ENCODE measurements at regions not wholly inside any gene's neighbourhood (a gene's known extent, or its start where the extent isn't known, plus 50 kb on each side); places are given as distances from the start of the nearest gene placed in this dataset.
"Not testable (repeated sequence)": the region's sequence is repeated elsewhere in the genome, so short reads cannot be mapped to it uniquely, and the experiment has no call there.

DNA sequence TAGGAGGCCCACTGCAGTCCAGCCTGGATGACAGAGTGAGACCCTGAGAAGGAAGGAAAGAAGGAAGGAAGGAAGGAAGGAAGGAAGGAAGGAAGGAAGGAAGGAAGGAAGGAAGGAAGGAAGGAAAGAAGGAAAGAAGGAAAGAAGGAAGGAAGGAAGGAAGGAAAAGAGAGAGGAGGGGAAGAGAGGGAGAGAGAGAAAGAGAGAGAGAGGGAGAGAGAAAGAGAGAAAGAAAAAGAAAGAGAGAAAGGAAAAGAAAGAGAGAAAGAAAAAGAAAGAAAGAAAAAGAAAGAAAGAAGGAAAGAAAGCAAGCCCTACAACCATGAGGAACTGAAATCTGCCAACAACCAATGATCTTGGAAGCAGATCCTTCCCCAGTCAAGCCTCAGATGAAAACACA, 124.9 kb upstream of the BCOR start:
- DNase-seq = not testable (repeated sequence)

DNA sequence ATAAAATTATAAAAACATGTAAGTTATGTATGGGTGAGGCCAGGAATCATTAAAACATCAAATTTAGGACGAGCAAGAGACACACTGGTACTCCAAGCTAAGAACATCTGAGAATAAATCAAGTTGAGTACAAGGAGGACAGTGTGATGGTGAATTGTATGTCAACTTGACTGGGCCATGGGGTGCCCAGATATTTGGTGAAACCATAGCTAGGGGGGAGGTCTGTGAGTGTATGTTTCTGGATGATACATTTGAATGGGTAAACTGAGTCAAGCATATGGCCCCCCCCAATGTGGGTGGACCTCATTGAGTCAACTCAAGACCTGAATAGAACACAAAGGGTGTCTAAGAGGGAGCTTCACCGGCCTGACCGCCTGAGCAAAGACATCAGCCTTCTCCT, 115.3 kb upstream of the BCOR start:
- no peak for DNase-seq

DNA sequence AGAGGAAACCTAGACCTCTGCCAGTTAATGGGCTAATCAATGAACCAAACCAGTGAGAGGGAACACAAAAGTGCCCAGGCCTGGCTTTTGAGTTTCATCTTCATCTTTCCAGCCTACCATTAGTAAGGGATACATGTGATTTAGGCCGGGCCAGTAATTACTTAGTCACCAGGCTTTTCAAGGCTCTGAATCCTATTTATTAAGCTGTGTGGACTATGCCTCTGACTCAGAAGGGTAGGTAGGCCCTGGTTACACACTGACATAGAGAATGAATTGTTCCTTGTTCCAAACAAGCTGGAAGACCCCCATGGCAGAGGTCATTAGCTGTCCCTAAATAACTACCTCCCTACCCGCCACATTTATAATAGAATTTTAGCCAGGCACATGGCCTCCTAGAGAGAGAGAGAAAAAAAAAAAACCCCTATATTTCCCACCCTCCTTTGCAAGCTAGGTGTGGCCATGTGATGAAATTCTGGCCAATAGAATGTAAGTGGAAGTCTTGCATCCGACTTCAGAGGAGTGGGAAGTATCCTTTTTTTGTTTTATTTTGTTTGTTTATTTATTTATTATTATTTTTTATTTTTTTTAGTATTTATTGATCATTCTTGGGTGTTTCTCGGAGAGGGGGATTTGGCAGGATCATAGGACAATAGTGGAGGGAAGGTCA, 112.3 kb upstream of the BCOR start:
- peak; percentile 18 for DNase-seq

DNA sequence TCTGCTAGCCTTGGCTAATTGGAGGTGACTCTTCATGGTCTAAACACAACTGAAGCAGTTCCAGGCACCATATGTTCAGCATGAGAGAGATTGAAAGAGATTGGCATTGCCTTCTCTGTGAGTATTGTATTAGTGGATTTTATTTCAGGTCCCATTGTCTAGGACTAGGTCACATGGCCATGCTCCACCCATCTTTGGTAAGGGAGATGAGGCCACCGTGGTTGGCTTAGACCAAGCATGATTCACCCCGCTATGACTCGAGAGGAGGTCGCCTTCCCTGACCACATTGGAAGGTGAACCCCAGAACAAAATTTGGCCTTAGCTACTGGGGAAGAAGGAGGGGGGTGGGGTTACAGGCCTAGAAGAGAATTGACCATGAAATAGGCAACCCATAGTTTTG, 109.9 kb upstream of the BCOR start:
- DNase-seq = peak; percentile 67

DNA sequence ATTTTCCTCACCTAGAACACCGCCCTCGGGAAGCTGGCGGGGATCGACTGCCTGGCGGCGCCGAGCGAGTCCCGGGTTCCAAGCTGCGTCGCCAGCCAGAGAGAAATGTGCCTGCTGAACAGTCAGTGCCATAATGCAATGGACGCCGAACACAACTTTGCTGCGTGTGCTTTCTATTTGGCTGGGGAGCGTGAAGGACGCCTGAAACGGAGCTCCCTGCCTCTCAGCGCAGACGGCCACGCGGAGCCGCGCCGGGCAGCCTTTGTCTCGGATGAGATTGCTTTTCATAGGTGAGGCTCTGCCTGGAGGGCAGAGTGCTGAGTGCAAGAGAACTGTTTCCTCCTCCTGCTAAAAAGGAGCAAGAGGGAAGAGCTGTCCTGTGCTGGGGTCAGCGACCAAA, 107.7 kb upstream of the BCOR start:
- no peak for DNase-seq

DNA sequence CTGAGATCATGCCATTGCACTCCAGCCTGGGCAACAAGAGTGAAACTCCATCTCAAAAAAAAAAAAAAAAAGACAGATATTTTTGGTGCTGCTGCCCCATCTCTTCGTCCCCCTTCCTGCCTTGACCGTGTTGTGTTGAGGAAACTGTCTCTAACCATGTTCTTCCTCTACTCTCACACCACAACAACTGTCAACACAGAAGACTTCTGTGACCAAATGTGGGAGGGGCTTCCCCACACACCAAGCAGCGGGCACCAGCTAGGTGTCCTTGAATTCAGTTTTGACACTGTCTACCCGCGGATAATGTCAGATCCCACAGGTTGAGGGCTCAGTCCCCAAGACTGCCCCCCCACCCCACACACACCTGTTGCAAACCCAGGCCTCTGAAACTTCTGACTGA, 104.7 kb upstream of the BCOR start:
- no peak for DNase-seq

DNA sequence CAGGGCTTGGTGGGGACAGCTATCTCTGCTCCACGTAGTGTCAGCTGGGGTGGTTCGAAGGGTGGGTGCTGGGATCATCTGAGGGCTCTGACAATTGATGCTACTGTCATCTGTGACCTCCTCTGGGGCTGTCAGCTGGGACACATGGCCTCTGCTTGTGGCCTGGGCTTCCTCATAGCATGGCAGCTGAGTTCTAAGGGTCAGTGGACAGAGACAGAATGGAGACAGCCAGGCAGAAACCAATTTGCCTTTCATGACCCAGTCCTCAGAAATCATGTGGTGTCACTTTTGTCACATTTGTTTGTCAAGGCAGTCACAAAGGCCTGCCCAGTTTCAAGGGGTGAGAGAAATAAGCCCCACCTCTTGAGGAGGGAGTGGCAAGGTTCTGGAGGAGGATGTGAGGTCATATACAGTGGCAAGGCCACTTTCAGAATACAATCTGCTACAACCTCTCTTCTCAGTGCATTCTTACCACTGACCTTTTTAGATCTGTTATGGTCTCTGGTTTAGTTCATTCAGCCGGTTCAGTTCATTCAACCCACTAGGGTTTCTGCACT, 103.6 kb upstream of the BCOR start:
- peak; percentile 11 for DNase-seq

DNA sequence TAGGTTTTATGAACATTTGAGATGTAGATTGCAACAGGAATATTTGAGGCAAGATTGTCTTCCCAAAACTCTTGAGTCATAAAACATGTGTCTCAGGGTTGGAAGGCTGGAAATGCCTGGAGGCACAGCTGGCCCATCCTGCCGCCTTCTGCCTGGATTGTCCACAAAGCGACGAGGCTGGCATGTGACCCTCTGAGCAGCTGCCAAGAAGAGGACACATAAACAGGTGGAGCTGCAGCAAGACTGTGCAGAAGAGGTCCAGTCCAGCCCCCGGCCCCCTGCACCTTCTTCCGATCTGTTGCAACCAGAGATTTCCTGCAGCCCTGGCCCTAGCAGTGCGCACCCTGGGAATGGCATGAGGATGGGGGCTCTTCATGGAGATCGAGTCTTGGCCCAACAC, 101.9 kb upstream of the BCOR start:
- no peak for DNase-seq

DNA sequence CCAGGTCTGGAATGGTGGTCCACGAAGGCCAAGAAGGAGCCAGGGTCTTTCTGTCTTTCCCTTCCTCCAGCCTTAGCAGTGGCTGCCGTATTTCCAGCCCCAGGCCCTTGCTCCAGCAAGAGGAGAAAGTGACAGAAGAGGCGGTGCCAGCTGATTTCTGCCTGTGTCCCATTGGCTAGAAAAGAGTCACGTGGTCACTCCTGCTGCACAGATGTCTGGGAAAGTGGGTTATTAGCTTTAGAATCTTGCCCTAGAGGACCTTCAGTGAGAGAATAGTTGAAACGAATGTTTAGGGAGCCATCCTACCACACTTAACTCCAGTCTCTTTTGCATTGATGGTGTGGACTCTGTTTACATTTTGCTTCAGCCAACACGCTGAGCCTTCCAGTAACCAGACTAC, 99.3 kb upstream of the BCOR start:
- DNase-seq = no peak

DNA sequence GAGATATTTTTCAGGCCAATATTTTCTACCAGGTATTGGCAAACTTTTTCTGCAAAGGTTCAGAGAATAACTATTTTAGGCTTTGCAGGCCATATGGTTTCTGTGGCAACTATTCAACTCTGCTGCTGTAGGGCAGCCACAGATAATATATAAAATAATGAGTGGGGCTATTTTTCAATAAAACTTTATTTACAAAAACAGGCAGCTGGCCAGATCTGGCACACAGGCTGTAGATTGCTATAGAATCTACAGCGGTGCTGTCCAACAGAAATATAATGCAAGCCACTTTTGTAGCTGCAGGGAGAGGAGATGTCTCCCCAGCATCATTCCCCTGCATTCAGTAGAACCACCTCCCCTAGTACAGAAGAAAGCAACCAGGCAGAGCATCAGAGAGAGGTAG, 97.6 kb upstream of the BCOR start:
- no peak for DNase-seq

DNA sequence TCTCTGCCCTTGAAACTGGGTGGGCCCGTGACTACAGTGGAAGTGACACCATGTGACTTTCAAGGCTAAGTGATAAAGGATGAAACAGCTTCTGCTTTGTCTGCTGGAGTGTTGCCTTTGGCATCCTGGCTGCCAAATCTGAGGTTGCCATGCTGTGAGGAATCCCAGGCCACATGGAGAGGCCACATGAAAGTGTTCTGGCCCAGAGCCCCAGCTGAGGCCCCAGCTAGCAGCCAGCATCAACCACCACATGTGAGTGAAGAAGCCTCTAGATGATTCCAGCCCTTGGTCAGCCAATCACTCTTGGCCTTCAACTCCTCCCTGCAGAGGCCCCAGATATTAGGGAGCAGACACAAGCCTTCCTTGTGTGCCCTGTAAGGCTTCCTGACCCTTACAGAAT, 94.4 kb upstream of the BCOR start:
- no peak for DNase-seq

DNA sequence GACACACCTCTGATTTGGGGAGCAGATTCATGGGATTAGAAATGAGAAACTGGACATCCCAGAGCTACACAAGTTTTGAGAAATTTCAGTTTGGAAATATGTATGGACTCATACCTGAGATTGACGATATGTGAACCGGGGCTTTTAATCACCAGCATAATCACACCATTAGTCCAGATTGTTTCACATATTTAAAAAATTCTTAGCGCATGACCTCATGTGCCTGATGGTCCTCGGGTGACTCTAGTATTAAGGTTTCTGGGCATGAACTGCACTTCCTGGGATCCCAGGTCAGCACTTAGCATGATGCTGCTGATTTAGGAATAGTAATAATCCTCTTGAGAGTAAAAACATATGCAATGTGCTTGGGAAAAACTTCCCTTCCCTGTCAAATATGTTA, 91.9 kb upstream of the BCOR start:
- DNase-seq = no peak

DNA sequence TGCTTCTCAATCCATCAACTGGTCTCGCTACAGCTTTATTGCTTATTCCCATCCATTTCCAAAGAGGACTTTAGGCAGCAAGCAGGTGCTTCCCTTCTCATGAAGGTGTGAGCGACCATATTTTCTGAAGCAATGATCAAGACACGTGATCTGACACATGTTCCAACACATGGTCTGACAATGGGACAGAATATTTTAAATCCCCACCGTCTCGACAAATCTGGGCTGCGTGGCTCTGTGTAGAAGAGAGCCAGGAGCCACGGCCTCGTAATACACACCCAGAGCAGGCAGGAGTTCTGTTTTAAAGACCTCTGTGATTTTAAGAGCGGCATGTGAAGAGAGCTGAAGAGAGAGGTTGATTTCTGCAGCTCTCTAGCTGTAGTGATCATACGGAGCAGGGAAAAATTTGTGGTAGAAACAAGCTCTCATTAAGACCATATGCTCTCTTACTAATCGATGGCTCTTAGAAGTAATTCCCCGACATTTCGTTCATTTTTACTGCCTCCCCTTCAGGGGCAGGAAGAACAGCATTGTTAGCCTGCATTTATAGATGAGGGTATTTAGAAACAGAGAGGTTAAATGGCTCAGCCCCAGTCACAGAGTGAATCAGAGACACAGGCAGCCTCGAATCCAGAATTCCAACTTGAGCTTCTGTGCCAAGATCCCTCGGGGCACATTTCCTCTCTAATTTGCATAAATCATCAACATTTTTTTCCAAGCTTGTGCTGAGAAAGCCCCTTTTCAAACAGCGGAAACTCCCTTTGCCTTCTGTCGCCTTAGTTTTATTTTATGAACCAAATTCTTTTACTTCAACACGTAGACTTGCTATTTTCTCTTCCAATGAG, 91.0 kb upstream of the BCOR start:
- no peak for DNase-seq

DNA sequence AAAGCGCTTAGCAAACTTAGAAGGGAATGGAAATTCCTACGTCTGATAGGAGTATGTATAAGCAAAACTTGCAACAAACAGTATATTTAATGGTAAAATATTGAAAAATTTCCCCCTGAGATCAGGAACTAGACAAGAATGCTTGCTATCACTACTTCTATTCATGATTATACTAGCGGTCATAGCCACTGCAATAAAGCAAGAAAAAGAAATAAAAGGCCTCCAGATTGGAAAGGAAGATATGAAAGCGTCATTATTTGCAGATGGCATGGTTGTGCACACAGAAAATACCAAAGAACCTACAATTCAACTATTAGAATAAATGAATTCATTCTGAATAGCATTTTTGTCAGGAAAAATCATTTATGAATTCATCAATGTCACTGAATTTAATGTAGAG, 87.2 kb upstream of the BCOR start:
- no peak for DNase-seq

DNA sequence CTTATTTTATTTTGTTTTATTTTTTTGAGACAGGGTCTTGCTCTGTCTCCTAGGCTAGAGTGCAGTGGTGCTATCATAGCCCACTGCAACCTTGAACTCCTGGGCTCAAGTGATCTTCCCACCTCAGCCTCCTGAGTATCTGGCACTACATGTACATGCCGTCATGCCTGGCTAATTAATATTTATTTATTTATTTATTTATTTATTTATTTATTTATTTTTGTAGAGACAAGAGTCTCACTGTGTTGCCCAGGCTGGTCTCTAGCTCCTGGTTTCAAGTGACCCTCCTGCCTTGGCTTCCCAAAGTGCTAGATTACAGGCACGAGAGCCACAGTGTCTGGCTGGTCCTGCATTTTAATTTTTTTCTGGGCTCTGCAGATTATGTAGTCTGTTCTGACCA, 84.9 kb upstream of the BCOR start:
- no peak for DNase-seq

DNA sequence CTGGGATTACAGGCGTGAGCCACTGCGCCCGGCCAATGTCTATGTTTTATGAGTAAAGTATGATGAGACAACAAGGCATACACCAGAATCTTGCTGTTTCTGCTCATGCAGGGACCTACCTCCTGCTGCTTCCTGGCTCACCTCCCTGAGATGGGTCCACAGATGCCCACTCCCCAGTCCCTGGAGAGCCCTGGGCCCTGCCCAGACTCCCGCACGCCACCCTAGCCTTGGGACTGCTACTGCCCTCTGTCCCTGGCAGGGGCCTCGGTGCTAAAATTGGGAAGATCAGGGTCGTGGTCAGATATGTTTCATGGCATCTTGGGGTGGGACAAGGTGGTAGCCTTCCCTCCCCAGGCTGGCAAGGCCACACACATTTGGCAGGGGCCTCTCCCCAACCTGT, 84.3 kb upstream of the BCOR start:
- DNase-seq = no peak

DNA sequence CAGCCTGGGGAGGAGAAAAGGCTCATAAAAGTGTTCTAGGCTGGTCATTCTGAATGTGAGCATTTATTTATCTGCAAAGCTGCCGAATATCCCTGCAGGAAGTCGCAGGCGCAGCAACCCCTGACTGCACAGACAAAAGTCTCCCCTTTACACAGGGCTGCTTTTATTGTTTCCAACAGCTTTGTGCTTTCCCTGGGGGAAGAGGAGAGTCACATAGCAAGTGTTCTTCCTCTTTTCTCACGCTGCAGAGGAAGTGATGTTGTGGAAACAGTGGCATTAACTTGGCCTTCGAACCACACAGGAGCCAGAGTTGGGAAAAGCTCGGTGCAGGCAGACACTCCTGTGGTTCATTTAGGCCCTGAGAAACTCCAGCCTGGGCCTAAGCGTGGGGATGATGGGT, 81.5 kb upstream of the BCOR start:
- peak; percentile 73 for DNase-seq

DNA sequence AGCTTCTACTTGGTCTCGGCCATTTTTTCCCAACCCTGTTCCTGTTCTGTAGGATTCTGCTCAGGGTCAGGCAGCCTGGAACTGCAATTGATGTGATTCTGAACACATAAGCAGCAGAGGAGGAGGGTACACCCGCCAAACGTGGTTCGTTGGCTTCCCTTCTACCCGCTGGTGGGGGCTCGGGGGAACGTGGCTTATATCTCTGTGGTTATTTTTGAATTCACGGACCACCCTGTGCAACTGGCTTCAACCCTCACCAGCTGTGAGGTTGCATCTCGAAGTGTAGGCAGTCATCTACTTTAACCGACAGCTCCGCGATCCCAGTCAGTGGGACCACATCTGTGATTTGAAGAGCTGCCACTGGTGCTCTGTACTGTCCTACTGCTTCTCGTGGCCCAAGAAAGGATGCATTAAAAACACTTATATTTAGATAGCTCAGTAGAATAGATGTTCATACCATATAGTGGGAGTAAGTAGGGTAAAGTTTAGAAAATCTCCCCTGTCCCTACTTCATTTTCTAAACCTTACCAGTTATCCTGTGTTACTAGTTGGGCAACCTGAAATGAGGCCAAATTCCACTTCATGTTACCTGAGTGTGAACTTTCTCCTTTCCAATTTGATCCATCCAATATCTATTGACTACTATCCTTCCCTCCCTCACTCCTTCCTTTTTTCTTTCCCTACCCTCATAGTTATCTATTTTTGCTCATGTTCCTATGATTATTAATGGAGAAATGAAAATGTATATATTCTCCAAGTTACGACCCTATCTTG, 80.4 kb upstream of the BCOR start:
- DNase-seq = no peak

DNA sequence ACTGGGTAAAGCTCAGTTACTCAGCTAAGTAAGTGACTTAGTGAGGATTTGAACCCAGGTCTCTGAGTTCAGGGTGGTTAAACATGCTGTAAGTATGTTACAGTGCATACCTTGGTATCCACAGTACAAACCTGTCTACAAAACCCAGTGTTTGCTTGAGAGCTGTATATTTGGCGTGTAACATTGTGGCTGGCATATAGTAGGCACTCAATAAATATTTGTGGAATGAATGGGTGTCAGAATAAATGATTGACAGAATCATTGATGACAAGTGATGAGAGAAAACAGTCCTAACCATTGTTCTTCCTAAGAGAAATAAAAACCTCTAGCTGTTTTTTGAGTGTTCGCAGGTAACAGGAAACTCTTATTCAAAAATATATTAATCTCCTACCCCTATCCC, 79.7 kb upstream of the BCOR start:
- no peak for DNase-seq

DNA sequence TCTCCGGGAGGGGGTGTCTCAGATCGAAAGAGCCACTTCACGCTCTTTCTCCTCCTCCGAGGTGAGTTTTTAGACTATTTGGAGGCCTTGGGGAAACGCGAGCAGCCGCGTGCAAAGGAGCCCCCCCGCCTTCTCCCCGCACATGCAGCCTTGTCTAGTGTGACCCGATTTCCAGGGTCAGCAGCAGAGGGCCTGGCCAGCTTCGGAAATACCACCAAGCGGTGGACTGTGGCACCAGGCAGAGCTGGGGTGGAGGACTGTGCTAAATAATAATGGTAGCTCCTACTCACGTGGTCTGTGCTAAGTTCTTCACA, 79.3 kb upstream of the BCOR start:
- DNase-seq = no peak

DNA sequence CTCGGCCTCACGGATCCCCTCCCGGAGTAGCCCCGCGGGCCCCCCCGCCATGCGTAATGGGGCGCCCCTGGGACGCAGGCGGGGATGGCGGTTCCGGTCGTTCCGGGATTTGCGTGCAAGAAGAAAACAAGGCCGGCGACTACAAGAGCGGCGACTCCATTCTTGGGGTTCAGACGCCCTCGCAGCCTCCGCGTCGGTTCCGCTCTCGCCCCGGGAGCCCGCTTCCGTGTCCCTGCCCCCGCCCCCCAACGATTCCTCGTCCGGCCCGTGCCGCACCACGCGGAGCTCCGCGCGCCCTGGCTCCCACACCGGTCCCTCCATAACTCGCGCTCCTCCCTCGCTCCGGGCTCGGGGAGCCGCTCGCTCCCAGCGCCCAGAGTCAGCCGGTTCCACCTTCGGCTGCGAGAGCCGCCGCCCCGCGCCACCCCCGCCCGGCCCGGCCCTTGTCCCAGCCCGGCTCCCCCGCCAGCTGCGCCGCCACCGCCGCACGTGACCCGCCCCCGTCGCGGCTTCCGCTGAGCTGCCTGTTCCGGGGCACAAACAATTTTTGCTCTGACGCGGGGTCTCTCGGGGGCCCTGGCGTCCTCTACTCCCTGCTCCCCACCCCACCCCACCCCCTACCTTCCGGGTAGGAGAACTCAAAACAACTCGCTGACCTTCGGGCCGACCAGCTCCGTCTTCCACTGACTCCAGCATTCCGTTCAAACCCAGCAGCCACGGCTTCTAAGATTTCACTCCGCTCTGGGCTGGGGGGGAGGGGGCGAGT, 78.8 kb upstream of the BCOR start:
- no peak for DNase-seq

DNA sequence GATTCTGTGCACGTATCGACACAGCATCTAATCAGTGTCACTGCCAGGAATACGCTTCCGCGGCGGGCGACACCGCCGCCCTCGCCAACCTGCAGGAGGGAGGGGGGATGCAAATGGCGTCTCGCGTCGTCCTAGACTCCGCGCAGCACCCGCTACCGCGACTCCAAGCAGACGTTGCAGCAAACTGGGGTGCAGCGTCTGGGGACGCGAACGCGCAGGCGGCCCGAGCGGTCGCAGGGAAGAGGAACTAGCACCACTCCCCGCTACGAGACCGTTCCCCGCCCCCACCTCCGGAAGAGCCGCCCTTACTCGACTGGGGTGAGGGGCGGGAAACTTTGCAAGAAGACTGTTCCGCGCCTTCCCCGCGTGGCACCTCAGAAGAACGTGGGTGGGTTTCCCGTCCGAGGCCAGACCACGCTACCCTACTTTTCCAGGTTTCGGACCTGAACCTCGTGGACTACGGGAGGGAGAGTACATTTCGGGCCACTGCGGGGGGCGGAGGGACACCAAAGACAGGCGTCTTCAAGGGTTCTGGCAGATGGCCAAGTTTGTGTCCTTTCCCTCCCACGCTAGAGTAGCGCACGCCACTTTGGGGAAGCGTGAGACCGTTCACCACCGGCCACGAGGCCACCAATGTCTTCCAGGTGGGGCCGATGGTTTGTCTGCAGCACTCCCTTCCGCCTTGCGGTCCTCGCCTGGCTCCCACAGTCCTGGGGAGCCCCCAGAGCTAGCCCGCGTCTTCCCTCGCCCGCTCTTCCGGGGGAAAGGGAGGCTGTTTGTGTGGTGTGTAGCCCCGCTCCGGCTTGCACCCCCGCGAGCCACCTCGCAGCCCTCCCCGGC, 78.0 kb upstream of the BCOR start:
- DNase-seq = peak; percentile 36
